ENCODE measurements at regions not wholly inside any gene's neighbourhood (a gene's known extent, or its start where the extent isn't known, plus 50 kb on each side); places are given as distances from the start of the nearest gene placed in this dataset.

DNA sequence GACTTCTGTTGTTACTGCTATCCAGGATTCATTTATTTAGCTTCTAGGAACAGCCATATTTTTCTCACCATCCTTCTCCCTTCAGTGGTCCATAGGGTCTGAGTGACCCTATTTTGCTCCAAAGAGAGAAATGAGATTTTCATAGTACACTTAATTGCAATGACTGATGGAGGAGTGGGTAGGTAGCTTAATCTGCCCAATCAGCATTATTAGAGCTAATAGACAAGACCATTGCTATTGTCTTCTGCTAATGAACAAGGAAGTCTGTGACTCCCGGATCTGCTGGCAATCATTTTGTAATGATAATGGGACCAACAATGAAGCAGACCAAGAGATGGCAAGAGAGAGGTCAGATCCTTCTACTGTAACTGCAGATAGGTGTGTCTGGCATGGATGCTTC is 271.4 kb upstream of the SLC7A11 start:
- TF ChIP-seq, protein P1, sequence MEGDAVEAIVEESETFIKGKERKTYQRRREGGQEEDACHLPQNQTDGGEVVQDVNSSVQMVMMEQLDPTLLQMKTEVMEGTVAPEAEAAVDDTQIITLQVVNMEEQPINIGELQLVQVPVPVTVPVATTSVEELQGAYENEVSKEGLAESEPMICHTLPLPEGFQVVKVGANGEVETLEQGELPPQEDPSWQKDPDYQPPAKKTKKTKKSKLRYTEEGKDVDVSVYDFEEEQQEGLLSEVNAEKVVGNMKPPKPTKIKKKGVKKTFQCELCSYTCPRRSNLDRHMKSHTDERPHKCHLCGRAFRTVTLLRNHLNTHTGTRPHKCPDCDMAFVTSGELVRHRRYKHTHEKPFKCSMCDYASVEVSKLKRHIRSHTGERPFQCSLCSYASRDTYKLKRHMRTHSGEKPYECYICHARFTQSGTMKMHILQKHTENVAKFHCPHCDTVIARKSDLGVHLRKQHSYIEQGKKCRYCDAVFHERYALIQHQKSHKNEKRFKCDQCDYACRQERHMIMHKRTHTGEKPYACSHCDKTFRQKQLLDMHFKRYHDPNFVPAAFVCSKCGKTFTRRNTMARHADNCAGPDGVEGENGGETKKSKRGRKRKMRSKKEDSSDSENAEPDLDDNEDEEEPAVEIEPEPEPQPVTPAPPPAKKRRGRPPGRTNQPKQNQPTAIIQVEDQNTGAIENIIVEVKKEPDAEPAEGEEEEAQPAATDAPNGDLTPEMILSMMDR (IDR thresholded peaks at IDR 0.05), result no peak
- TF ChIP-seq POLR2A (IDR thresholded peaks at IDR 0.05), result no peak

All from esophagus squamous epithelium (tissue), 4 donors.